Calu3 (cell line): ENCODE measurements at regions not wholly inside any gene's neighbourhood (a gene's known extent, or its start where the extent isn't known, plus 50 kb on each side); places are given as distances from the start of the nearest gene placed in this dataset.
"Not testable (repeated sequence)": the region's sequence is repeated elsewhere in the genome, so short reads cannot be mapped to it uniquely, and the experiment has no call there.

Source experiments
- BruUV-seq: library from RNA; stranded (reverse); fragments of 400-500 nt; replicated peaks from 2 replicates; lab custom pipeline; 2021; lab: Mats Ljungman, UMichigan
- CTCF ChIA-PET: fragments of 300-600 bp; sonication (Branson Sonifier 250); formaldehyde crosslinking; loops from one replicate; lab custom pipeline; 2022; ENCODE audit warnings: antibody characterized with exemption; lab: Charles Lee
- DNase-seq: peaks from one replicate; pipeline ENCODE4 v3.0.0; 2022
- H3K27ac Mint-ChIP-seq: one replicate; pipeline ENCODE4 v1.8.0; 2022; ENCODE audit warnings: mixed read lengths; ENCODE audit not compliant: unreplicated experiment
- H3K27me3 Mint-ChIP-seq: one replicate; pipeline ENCODE4 v1.8.0; 2022; ENCODE audit warnings: mixed read lengths; ENCODE audit not compliant: unreplicated experiment
- H3K36me3 Mint-ChIP-seq: one replicate; pipeline ENCODE4 v1.8.0; 2022; ENCODE audit warnings: mild to moderate bottlenecking, moderate library complexity, mixed read lengths; ENCODE audit not compliant: insufficient read depth, unreplicated experiment
- H3K4me1 Mint-ChIP-seq: one replicate; pipeline ENCODE4 v1.8.0; 2022; ENCODE audit warnings: mild to moderate bottlenecking, low read depth, mixed read lengths; ENCODE audit not compliant: unreplicated experiment
- H3K4me3 Mint-ChIP-seq: one replicate; pipeline ENCODE4 v1.8.0; 2022; ENCODE audit warnings: mild to moderate bottlenecking, low read depth, moderate library complexity, mixed read lengths; ENCODE audit not compliant: unreplicated experiment
- H3K9me3 Mint-ChIP-seq: one replicate; pipeline ENCODE4 v1.8.0; 2022; ENCODE audit warnings: low read depth, mixed read lengths; ENCODE audit not compliant: unreplicated experiment
- CTCF ChIP-seq: fragments of 200-600 bp; IDR thresholded peaks from one replicate; pipeline ENCODE4 v1.8.0; 2022; ENCODE audit warnings: antibody characterized with exemption; ENCODE audit not compliant: unreplicated experiment
- intact Hi-C: fragments of 100-400 bp; cut with micrococcal nuclease; formaldehyde crosslinking; loops from one replicate; pipeline ENCODE4 v1.10.0; 2022; ENCODE audit not compliant: unreplicated experiment

- Mint-ChIP-seq H3K36me3 (no peaks in the 10 kb centered on the region), H3K27ac (no peak overlapping the region), H3K9me3 (no peaks in the 10 kb centered on the region), H3K27me3 (peaks cover 83% of the 10 kb centered on the region), H3K4me3 (no peak overlapping the region), H3K4me1 (no peaks in the 10 kb centered on the region)
- no TSS peak for BruUV-seq
- DNase-seq, result no peak
- CTCF ChIA-PET, result interaction anchor here (1.4 kb wide), 1 partner anchor 18 kb away, joined by 6 read pairs; no protein-coding TSS in a partner anchor
- intact Hi-C loops, result no loop called here
- no peak for TF ChIP-seq CTCF
Measured at GRCh38 chr1:30362603-30362990, 360.8 kb downstream of the MATN1 start.

DNA sequence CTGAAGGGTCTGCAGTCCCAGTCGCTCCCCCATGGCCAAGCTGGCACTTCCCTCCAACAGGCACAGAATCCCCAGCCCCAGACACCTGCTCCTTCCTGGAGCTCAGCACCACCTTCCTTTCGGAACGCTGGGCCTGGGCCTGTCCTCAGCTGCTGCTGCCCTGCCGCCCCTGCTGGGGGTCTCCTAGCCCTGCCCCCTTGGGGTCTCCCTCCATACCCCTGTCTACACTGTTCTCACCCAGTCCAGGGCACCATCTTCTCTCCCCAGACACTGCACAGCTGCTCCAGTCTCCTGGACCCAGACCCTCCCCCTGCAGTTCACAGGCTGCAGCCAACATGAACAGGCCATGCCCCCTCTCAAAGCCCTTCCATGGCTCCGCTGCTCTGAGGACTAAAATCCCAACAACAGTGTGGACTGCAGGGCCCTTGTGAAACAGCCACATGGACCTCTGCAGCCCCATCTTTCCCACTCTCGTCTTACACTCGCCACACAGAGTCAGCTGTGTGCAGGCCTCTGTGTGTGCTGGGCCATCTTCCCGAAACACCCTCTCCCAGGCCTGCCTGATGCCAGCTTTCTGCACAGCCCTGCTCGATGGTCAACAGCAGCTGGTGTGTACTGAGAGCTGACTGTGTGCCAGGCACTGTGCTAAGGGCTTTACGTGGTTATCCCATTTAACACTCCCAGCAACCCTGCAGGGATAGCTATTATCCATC is 361.3 kb downstream of the MATN1 start:
- H3K4me1 Mint-ChIP-seq, H3K4me3 Mint-ChIP-seq, intact Hi-C loops, H3K36me3 Mint-ChIP-seq, BruUV-seq, DNase-seq, H3K9me3 Mint-ChIP-seq, H3K27ac Mint-ChIP-seq: not testable (repeated sequence)
- peaks cover 83% of the 10 kb centered on the region for H3K27me3 Mint-ChIP-seq
- CTCF ChIA-PET, result interaction anchor here (1.4 kb wide), 1 partner anchor 18 kb away, joined by 6 read pairs; no protein-coding TSS in a partner anchor

DNA sequence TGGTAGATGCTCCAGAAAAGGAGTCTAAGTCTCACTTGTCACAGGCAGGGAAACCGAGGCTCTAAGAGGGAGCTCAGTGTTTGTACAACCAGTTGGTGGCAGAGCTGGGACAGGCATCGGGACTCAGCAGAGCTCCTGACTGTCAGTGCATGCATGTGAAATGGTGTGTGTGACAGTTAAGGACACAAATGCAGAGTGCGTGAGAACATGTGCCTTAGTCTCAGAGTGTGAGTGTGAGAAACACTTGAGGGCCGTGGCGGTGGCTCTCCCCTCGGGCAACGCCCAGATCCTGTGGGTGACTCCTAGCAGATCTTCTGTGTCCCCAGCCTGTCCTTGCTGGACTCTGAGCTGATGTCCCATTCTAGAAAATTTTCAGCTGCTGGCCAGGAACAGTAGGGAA is 362.6 kb downstream of the MATN1 start:
- no peak for DNase-seq
- intact Hi-C loops, result no loop called here
- Mint-ChIP-seq H3K9me3 (no peaks in the 10 kb centered on the region), H3K36me3 (no peaks in the 10 kb centered on the region), H3K4me1 (no peaks in the 10 kb centered on the region), H3K27me3 (peaks cover 83% of the 10 kb centered on the region), H3K27ac (no peak overlapping the region), H3K4me3 (no peak overlapping the region)
- CTCF ChIA-PET, result interaction anchor here (0.9 kb wide), 1 partner anchor 20 kb away, joined by 3 read pairs; no protein-coding TSS in a partner anchor
- BruUV-seq, result no TSS peak
- TF ChIP-seq CTCF, result no peak

- TF ChIP-seq CTCF, result no peak
- DNase-seq, result no peak
- H3K9me3 Mint-ChIP-seq, result no peaks in the 10 kb centered on the region
- H3K4me1 Mint-ChIP-seq, result no peaks in the 10 kb centered on the region
- H3K27me3 Mint-ChIP-seq, result peaks cover 83% of the 10 kb centered on the region
- no peaks in the 10 kb centered on the region for H3K36me3 Mint-ChIP-seq
- CTCF ChIA-PET, result interaction anchor here (0.9 kb wide), 1 partner anchor 20 kb away, joined by 3 read pairs; no protein-coding TSS in a partner anchor
- no peak overlapping the region for H3K4me3 Mint-ChIP-seq
- no peak overlapping the region for H3K27ac Mint-ChIP-seq
- BruUV-seq, result no TSS peak
- intact Hi-C loops, result no loop called here
Measured at GRCh38 chr1:30360281-30360680, 363.1 kb downstream of the MATN1 start.
